Caco-2 (cell line): ENCODE measurements at regions not wholly inside any gene's neighbourhood (a gene's known extent, or its start where the extent isn't known, plus 50 kb on each side); places are given as distances from the start of the nearest gene placed in this dataset.

Experiments
- BruUV-seq: library from RNA; stranded (reverse); fragments of 400-500 nt; replicated peaks from 2 replicates; lab custom pipeline; 2021; lab: Mats Ljungman, UMichigan
- CTCF ChIA-PET: fragments of 300-600 bp; sonication (Branson Sonifier 250); formaldehyde crosslinking; loops from one replicate; lab custom pipeline; 2022; ENCODE audit warnings: antibody characterized with exemption; lab: Charles Lee
- POLR2A ChIA-PET: fragments of 300-600 bp; sonication (Branson Sonifier 250); formaldehyde crosslinking; loops from one replicate; lab custom pipeline; 2022; ENCODE audit warnings: antibody characterized with exemption; lab: Charles Lee
- DNase-seq, 2 experiments: peaks; one replicate each; pipeline versions ENCODE4 v3.0.0 to v3.0.0-alpha.2; 2020 to 2022
- H3K27me3 ChIP-seq: replicated peaks from 2 replicates; pipeline ENCODE4 v1.6.0; 2011; ENCODE audit warnings: low read length; ENCODE audit not compliant: control insufficient read depth, insufficient read depth
- H3K36me3 ChIP-seq: 2 replicates; pipeline ENCODE4 v1.5.1; 2011; ENCODE audit warnings: low read length; ENCODE audit not compliant: control insufficient read depth, insufficient read depth
- H3K4me1 ChIP-seq: fragments of 250-450 bp; sonication (Bioruptor Pico); 2 replicates; pipeline ENCODE4 v1.5.1; 2020; ENCODE audit warnings: mild to moderate bottlenecking
- H3K4me3 ChIP-seq: 2 replicates; pipeline ENCODE4 v1.5.1; 2011; ENCODE audit warnings: low read depth, mild to moderate bottlenecking, control low read depth, low read length
- H3K9me3 ChIP-seq: fragments of 250-450 bp; sonication (Bioruptor Pico); 2 replicates; pipeline ENCODE4 v1.5.1; 2020; ENCODE audit warnings: mild to moderate bottlenecking, moderate library complexity
- H3K27ac Mint-ChIP-seq: one replicate; pipeline ENCODE4 v1.8.0; 2022; ENCODE audit warnings: mixed read lengths; ENCODE audit not compliant: unreplicated experiment
- H3K27me3 Mint-ChIP-seq: one replicate; pipeline ENCODE4 v1.8.0; 2022; ENCODE audit warnings: mixed read lengths; ENCODE audit not compliant: insufficient read depth, unreplicated experiment
- H3K36me3 Mint-ChIP-seq: one replicate; pipeline ENCODE4 v1.8.0; 2022; ENCODE audit warnings: mild to moderate bottlenecking, mixed read lengths; ENCODE audit not compliant: insufficient read depth, unreplicated experiment
- H3K4me1 Mint-ChIP-seq: one replicate; pipeline ENCODE4 v1.8.0; 2022; ENCODE audit warnings: low read depth, mixed read lengths; ENCODE audit not compliant: unreplicated experiment
- H3K4me3 Mint-ChIP-seq: one replicate; pipeline ENCODE4 v1.8.0; 2022; ENCODE audit warnings: mild to moderate bottlenecking, moderate library complexity, mixed read lengths; ENCODE audit not compliant: unreplicated experiment
- H3K9me3 Mint-ChIP-seq: one replicate; pipeline ENCODE4 v1.8.0; 2022; ENCODE audit warnings: mixed read lengths; ENCODE audit not compliant: unreplicated experiment
- intact Hi-C: fragments of 100-400 bp; cut with micrococcal nuclease; formaldehyde crosslinking; loops from one replicate; pipeline ENCODE4 v1.10.0; 2022; ENCODE audit not compliant: unreplicated experiment
- TF ChIP-seq, protein P1 (sequence below), 2 experiments: fragments of 200-600 bp in 1 of 2; IDR thresholded peaks; 1 replicate in 1 of 2; 2 replicates in 1 of 2; pipeline versions ENCODE4 v1.5.1 to v1.8.0; 2011 to 2022; ENCODE audit warnings: antibody characterized with exemption in 1 of 2, control low read depth in 1 of 2, inconsistent platforms in 1 of 2, low read depth in 1 of 2, low read length in 1 of 2, mild to moderate bottlenecking in 1 of 2, moderate library complexity in 1 of 2; ENCODE audit not compliant: insufficient read depth in 1 of 2, severe bottlenecking in 1 of 2, unreplicated experiment in 1 of 2

DNA sequence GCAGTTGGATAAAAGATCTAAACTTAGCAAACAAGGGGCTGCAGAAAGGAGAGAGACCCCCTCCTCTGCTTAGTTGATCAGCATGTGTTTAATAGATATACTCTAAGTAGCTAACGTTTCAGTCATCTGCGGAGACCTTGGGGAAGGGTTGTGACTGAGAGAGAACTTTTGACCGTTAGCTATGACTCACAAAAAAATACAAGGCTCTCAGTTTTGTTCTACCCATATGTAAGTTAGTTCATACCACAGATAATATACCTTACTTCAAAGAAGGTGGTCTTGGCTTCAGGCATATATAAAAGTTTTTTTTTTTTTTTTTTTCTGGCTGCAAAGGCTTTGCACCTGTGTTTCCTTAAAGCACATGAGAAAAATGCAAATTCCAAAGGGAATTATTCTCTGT is 258.9 kb downstream of the GJA1 start:
- Histone ChIP-seq H3K36me3 (no peaks in the 10 kb centered on the region), H3K4me1 (peaks cover 27% of the 10 kb centered on the region), H3K27me3 (no peaks in the 10 kb centered on the region), H3K9me3 (no peaks in the 10 kb centered on the region), H3K4me3 (no peak overlapping the region)
- H3K27ac Mint-ChIP-seq = no peak overlapping the region
- intact Hi-C loops = no loop called here
- H3K9me3 Mint-ChIP-seq = no peaks in the 10 kb centered on the region
- ChIA-PET CTCF (no interaction called here), POLR2A (interaction anchor here (0.6 kb wide), 1 partner anchor 703 kb away, joined by 9 read pairs; no protein-coding TSS in a partner anchor)
- no TSS peak for BruUV-seq
- peaks cover 5% of the 10 kb centered on the region for H3K36me3 Mint-ChIP-seq
- peaks cover 30% of the 10 kb centered on the region for H3K4me1 Mint-ChIP-seq
- H3K27me3 Mint-ChIP-seq = no peaks in the 10 kb centered on the region
- TF ChIP-seq, protein P1, sequence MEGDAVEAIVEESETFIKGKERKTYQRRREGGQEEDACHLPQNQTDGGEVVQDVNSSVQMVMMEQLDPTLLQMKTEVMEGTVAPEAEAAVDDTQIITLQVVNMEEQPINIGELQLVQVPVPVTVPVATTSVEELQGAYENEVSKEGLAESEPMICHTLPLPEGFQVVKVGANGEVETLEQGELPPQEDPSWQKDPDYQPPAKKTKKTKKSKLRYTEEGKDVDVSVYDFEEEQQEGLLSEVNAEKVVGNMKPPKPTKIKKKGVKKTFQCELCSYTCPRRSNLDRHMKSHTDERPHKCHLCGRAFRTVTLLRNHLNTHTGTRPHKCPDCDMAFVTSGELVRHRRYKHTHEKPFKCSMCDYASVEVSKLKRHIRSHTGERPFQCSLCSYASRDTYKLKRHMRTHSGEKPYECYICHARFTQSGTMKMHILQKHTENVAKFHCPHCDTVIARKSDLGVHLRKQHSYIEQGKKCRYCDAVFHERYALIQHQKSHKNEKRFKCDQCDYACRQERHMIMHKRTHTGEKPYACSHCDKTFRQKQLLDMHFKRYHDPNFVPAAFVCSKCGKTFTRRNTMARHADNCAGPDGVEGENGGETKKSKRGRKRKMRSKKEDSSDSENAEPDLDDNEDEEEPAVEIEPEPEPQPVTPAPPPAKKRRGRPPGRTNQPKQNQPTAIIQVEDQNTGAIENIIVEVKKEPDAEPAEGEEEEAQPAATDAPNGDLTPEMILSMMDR (IDR thresholded peaks at IDR 0.05; ENCODE audit: insufficient read depth in 1 of 2, low read depth in 1 of 2, low read length in 1 of 2, severe bottlenecking in 1 of 2, unreplicated experiment in 1 of 2) = no peak
- no peak for DNase-seq
- H3K4me3 Mint-ChIP-seq = no peak overlapping the region

DNA sequence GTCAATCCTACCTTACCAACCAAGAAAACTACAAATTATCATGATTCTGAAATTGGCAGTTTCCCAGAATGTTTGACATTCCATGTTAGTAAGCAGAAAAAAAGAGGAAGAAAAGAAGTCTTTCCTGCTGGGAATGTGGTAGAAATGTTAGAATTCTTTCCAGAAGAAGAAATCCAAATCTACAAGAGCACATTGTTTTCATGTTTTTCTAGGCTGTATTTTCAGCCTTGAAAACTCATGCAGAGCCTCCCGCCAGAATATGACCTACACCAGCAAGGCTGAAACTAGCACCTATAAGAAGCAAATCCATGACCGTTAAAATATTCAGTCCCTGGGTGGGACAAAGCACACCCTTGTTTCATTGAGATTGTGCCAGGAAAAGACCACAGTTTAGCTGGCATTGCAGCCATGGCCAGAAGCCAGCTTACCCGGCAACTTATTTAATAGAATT is 259.4 kb downstream of the GJA1 start:
- no peaks in the 10 kb centered on the region for H3K27me3 ChIP-seq
- no peak overlapping the region for H3K4me3 Mint-ChIP-seq
- no peaks in the 10 kb centered on the region for H3K9me3 Mint-ChIP-seq
- TF ChIP-seq, protein P1 (IDR thresholded peaks at IDR 0.05; ENCODE audit: insufficient read depth in 1 of 2, low read depth in 1 of 2, low read length in 1 of 2, severe bottlenecking in 1 of 2, unreplicated experiment in 1 of 2) = no peak
- H3K9me3 ChIP-seq = no peaks in the 10 kb centered on the region
- ChIA-PET CTCF (no interaction called here), POLR2A (interaction anchor here (0.6 kb wide), 1 partner anchor 702 kb away, joined by 9 read pairs; no protein-coding TSS in a partner anchor)
- no peaks in the 10 kb centered on the region for H3K27me3 Mint-ChIP-seq
- H3K4me3 ChIP-seq = no peak overlapping the region
- no peaks in the 10 kb centered on the region for H3K36me3 ChIP-seq
- peaks cover 5% of the 10 kb centered on the region for H3K36me3 Mint-ChIP-seq
- intact Hi-C loops = no loop called here
- no TSS peak for BruUV-seq
- H3K4me1 ChIP-seq = peaks cover 26% of the 10 kb centered on the region
- no peak for DNase-seq
- peaks cover 29% of the 10 kb centered on the region for H3K4me1 Mint-ChIP-seq
- H3K27ac Mint-ChIP-seq = no peak overlapping the region

DNA sequence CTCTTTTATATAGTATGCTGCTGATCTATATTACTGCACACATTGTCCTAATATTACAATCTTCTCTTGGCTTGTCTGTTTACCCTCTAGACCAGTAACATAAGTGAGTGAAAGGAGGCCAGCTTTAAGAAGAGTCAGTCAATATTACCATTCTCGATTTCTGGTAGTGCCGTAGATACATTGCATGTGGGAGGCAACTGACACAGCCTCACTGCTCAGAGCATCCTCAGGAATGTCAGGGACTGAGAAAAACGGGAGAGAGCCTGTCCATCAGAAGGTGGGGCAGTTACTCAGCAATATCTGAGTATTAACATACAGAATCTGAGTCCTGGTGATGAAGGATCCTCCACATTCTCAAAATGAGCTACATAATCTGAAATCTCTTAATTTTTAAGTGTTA is 259.9 kb downstream of the GJA1 start:
- Mint-ChIP-seq H3K4me1 (peaks cover 24% of the 10 kb centered on the region), H3K27ac (no peak overlapping the region), H3K4me3 (no peak overlapping the region), H3K36me3 (peaks cover 5% of the 10 kb centered on the region), H3K27me3 (no peaks in the 10 kb centered on the region), H3K9me3 (no peaks in the 10 kb centered on the region)
- intact Hi-C loops = no loop called here
- Histone ChIP-seq H3K36me3 (no peaks in the 10 kb centered on the region), H3K27me3 (no peaks in the 10 kb centered on the region), H3K9me3 (no peaks in the 10 kb centered on the region), H3K4me1 (peaks cover 21% of the 10 kb centered on the region), H3K4me3 (no peak overlapping the region)
- TF ChIP-seq, protein P1 (IDR thresholded peaks at IDR 0.05; ENCODE audit: insufficient read depth in 1 of 2, low read depth in 1 of 2, low read length in 1 of 2, severe bottlenecking in 1 of 2, unreplicated experiment in 1 of 2) = no peak
- no peak for DNase-seq
- ChIA-PET CTCF (no interaction called here), POLR2A (no interaction called here)
- no TSS peak for BruUV-seq
